ENCODE measurements at regions not wholly inside any gene's neighbourhood (a gene's known extent, or its start where the extent isn't known, plus 50 kb on each side); places are given as distances from the start of the nearest gene placed in this dataset.

GRCh38 chr1:106027871-106028270, 1028.6 kb upstream of the PRMT6 start:
- DNase-seq (ENCODE audit: low read depth, low spot score) (no peak), ATAC-seq (no peak)
- CTCF ChIA-PET: no interaction called here
- H3K27me3 ChIP-seq (ENCODE audit: control insufficient read depth, insufficient read depth, low read length): no peaks in the 10 kb centered on the region
- no peak overlapping the region for H3K4me3 ChIP-seq (ENCODE audit: low read depth in 2 of 2, low read length in 2 of 2)
- no peaks in the 10 kb centered on the region for H3K4me1 ChIP-seq (ENCODE audit: control insufficient read depth, insufficient read depth, low read length)
- in situ Hi-C loops (cut with HindIII; ENCODE audit: low pct_unique_long_range_greater_than_20kb, low sequenced_read_pairs) (no loop called here), intact Hi-C loops (cut with micrococcal nuclease; ENCODE audit: unreplicated experiment) (no loop called here)
- no TSS peak for BruUV-seq (replicated peaks)
- H3K27ac ChIP-seq (ENCODE audit: low read length): no peak overlapping the region
- POLR2A ChIA-PET: no interaction called here
- no peaks in the 10 kb centered on the region for H3K36me3 ChIP-seq (ENCODE audit: control insufficient read depth, insufficient read depth, low read length)
- TF ChIP-seq TCF7L2 (IDR thresholded peaks at IDR 0.05; ENCODE audit: low read depth, low read length) (no peak), POLR2AphosphoS5 (IDR thresholded peaks at IDR 0.05; ENCODE audit: low read depth, low read length) (no peak), CTCF (IDR thresholded peaks at IDR 0.05) (no peak), SIN3A (IDR thresholded peaks at IDR 0.05; ENCODE audit: borderline replicate concordance, insufficient read depth, low read depth, low read length) (no peak)
- TF ChIP-seq, protein P1, sequence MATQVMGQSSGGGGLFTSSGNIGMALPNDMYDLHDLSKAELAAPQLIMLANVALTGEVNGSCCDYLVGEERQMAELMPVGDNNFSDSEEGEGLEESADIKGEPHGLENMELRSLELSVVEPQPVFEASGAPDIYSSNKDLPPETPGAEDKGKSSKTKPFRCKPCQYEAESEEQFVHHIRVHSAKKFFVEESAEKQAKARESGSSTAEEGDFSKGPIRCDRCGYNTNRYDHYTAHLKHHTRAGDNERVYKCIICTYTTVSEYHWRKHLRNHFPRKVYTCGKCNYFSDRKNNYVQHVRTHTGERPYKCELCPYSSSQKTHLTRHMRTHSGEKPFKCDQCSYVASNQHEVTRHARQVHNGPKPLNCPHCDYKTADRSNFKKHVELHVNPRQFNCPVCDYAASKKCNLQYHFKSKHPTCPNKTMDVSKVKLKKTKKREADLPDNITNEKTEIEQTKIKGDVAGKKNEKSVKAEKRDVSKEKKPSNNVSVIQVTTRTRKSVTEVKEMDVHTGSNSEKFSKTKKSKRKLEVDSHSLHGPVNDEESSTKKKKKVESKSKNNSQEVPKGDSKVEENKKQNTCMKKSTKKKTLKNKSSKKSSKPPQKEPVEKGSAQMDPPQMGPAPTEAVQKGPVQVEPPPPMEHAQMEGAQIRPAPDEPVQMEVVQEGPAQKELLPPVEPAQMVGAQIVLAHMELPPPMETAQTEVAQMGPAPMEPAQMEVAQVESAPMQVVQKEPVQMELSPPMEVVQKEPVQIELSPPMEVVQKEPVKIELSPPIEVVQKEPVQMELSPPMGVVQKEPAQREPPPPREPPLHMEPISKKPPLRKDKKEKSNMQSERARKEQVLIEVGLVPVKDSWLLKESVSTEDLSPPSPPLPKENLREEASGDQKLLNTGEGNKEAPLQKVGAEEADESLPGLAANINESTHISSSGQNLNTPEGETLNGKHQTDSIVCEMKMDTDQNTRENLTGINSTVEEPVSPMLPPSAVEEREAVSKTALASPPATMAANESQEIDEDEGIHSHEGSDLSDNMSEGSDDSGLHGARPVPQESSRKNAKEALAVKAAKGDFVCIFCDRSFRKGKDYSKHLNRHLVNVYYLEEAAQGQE (IDR thresholded peaks at IDR 0.05; ENCODE audit: insufficient read depth in 1 of 2, low read depth in 2 of 2, low read length in 1 of 2): no peak
- H3K9me3 ChIP-seq (ENCODE audit: control insufficient read depth, insufficient read depth, low read depth, low read length): no peaks in the 10 kb centered on the region

- Histone ChIP-seq H3K27ac (ENCODE audit: low read length) (no peak overlapping the region), H3K27me3 (ENCODE audit: control insufficient read depth, insufficient read depth, low read length) (no peaks in the 10 kb centered on the region), H3K9me3 (ENCODE audit: control insufficient read depth, insufficient read depth, low read depth, low read length) (no peaks in the 10 kb centered on the region), H3K4me3 (ENCODE audit: low read depth in 2 of 2, low read length in 2 of 2) (no peak overlapping the region), H3K4me1 (ENCODE audit: control insufficient read depth, insufficient read depth, low read length) (no peaks in the 10 kb centered on the region), H3K36me3 (ENCODE audit: control insufficient read depth, insufficient read depth, low read length) (no peaks in the 10 kb centered on the region)
- no peak for DNase-seq (ENCODE audit: low read depth, low spot score)
- no TSS peak for BruUV-seq (replicated peaks)
- in situ Hi-C loops (cut with HindIII; ENCODE audit: low pct_unique_long_range_greater_than_20kb, low sequenced_read_pairs): no loop called here
- ATAC-seq: no peak
- intact Hi-C loops (cut with micrococcal nuclease; ENCODE audit: unreplicated experiment): no loop called here
- no peak for TF ChIP-seq SIN3A (IDR thresholded peaks at IDR 0.05; ENCODE audit: borderline replicate concordance, insufficient read depth, low read depth, low read length)
- TF ChIP-seq POLR2AphosphoS5 (IDR thresholded peaks at IDR 0.05; ENCODE audit: low read depth, low read length): no peak
- TF ChIP-seq TCF7L2 (IDR thresholded peaks at IDR 0.05; ENCODE audit: low read depth, low read length): no peak
- TF ChIP-seq, protein P1 (IDR thresholded peaks at IDR 0.05; ENCODE audit: insufficient read depth in 1 of 2, low read depth in 2 of 2, low read length in 1 of 2): no peak
- no peak for TF ChIP-seq CTCF (IDR thresholded peaks at IDR 0.05)
- POLR2A ChIA-PET: no interaction called here
- CTCF ChIA-PET: no interaction called here
Measured at GRCh38 chr1:106037526-106037925, 1018.9 kb upstream of the PRMT6 start.

Measured in Panc1 (cell line).